ENCODE measurements at regions not wholly inside any gene's neighbourhood (a gene's known extent, or its start where the extent isn't known, plus 50 kb on each side); places are given as distances from the start of the nearest gene placed in this dataset.
"Not testable (repeated sequence)": the region's sequence is repeated elsewhere in the genome, so short reads cannot be mapped to it uniquely, and the experiment has no call there.

- no peak for DNase-seq
Observed at GRCh38 chr9:3658964-3659363, 133.2 kb upstream of the RFX3 start.

GRCh38 chr9:3656224-3656623, 130.4 kb upstream of the RFX3 start:
- DNase-seq = no peak

- no peak for DNase-seq
Observed at GRCh38 chr9:3650994-3651622, 125.3 kb upstream of the RFX3 start.

- DNase-seq = no peak
Observed at GRCh38 chr9:3648722-3649246, 123.0 kb upstream of the RFX3 start.

GRCh38 chr9:3648266-3648665, 122.5 kb upstream of the RFX3 start:
- DNase-seq = no peak

GRCh38 chr9:3647652-3648051, 121.9 kb upstream of the RFX3 start:
- peak; percentile 4 for DNase-seq

GRCh38 chr9:3646226-3646625, 120.4 kb upstream of the RFX3 start:
- no peak for DNase-seq

GRCh38 chr9:3642075-3642474, 116.3 kb upstream of the RFX3 start:
- DNase-seq = not testable (repeated sequence)

- DNase-seq = no peak
Observed at GRCh38 chr9:3629495-3629894, 103.7 kb upstream of the RFX3 start.

GRCh38 chr9:3628239-3628638, 102.4 kb upstream of the RFX3 start:
- no peak for DNase-seq

- no peak for DNase-seq
Observed at GRCh38 chr9:3608011-3608410, 82.2 kb upstream of the RFX3 start.

GRCh38 chr9:3600672-3601071, 74.9 kb upstream of the RFX3 start:
- no peak for DNase-seq

- no peak for DNase-seq
Observed at GRCh38 chr9:3597792-3598191, 72.0 kb upstream of the RFX3 start.

GRCh38 chr9:3586066-3586465, 60.3 kb upstream of the RFX3 start:
- DNase-seq = no peak

- no peak for DNase-seq
Observed at GRCh38 chr9:3585606-3586005, 59.8 kb upstream of the RFX3 start.

GRCh38 chr9:3578786-3579185, 53.0 kb upstream of the RFX3 start:
- DNase-seq = no peak

GRCh38 chr9:3576328-3576727, 50.5 kb upstream of the RFX3 start:
- no peak for DNase-seq

GRCh38 chr9:3575821-3576220, 50.0 kb upstream of the RFX3 start:
- no peak for DNase-seq
